Retinal pigment epithelial cell (primary cell): ENCODE measurements at regions not wholly inside any gene's neighbourhood (a gene's known extent, or its start where the extent isn't known, plus 50 kb on each side); places are given as distances from the start of the nearest gene placed in this dataset.
A peak's percentile ranks its signal among the peaks of the same experiment; 100 is the strongest.

Experiments used
- DNase-seq: peaks from one replicate; pipeline ENCODE4 v3.0.0-alpha.2; 2010; ENCODE audit warnings: low read depth
- H3K4me3 ChIP-seq: 2 replicates; pipeline ENCODE4 v1.5.1; 2011; ENCODE audit warnings: mild to moderate bottlenecking, low read length, control low read depth, moderate library complexity
- TF ChIP-seq, protein P1 (sequence below): conservative IDR thresholded peaks from 2 replicates; pipeline ENCODE4 v1.5.1; 2011; ENCODE audit warnings: low read depth, low read length, control low read depth, inconsistent platforms

DNA sequence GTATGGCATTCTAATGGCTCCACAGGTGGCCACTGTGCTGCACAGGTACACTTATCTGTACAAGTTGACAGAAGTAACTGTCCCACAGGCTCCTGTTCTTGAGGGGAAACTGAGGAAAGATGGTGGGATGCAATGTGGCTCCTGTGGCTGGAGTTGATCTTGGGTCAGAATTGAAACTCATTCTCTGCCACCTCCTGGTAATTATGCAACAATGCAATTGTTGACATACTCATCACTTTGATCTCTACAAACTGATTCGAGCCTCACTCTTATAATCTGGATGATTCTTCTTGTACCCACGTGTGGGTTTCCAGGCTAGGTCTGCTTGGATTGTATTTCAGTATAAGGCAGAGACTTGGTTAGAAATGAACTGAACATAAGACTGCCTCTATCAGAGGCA lies 148.8 kb downstream of the CCNG2 start:
- TF ChIP-seq, protein P1, sequence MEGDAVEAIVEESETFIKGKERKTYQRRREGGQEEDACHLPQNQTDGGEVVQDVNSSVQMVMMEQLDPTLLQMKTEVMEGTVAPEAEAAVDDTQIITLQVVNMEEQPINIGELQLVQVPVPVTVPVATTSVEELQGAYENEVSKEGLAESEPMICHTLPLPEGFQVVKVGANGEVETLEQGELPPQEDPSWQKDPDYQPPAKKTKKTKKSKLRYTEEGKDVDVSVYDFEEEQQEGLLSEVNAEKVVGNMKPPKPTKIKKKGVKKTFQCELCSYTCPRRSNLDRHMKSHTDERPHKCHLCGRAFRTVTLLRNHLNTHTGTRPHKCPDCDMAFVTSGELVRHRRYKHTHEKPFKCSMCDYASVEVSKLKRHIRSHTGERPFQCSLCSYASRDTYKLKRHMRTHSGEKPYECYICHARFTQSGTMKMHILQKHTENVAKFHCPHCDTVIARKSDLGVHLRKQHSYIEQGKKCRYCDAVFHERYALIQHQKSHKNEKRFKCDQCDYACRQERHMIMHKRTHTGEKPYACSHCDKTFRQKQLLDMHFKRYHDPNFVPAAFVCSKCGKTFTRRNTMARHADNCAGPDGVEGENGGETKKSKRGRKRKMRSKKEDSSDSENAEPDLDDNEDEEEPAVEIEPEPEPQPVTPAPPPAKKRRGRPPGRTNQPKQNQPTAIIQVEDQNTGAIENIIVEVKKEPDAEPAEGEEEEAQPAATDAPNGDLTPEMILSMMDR = no peak
- no peak for DNase-seq

DNA sequence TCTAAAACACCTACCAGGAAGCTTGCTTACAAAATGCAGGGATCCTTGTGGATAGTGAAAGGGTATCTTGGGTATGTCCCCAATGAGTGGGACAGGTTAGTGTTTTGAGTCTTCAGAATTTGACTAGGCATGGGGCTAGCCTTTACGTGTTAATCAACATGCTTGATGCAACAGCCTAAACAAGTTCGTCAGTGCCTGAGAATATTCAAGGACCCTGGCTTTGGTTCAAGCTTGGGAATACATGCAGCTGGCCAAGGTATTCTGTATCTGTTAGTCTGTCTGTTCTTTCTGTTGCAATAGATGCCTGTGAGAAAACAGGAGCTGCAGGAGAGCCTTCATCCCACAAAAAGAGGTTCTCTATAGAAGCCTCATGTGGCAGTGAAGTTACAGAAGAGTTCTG lies 149.5 kb downstream of the CCNG2 start:
- H3K4me3 ChIP-seq = no peak overlapping the region
- TF ChIP-seq, protein P1 = no peak
- no peak for DNase-seq

More for the DNA sequence above, 148.8 kb downstream of the CCNG2 start:
- H3K4me3 ChIP-seq = no peak overlapping the region

DNA sequence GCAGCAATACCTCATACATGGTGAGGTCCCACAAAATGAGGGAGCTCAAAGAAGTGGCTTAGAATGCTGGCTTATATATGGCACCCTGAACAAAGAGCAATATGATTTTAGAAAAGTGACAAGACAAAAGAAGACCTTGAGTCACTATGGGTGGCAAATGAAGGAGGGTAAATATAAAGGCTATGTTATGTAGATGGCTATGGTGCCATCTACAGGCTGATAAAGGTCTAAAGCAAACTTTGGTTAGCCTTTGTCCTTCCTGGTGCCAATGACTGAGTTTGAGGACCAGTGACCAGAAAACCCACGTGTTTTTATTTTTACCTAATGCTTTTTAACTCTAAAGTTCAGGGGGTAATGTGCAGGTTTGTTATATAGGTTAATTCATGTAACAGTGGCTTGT lies 151.8 kb downstream of the CCNG2 start:
- TF ChIP-seq, protein P1 = peak; percentile 54
- no peak overlapping the region for H3K4me3 ChIP-seq
- DNase-seq = no peak

- TF ChIP-seq, protein P1 = no peak
- no peak overlapping the region for H3K4me3 ChIP-seq
- DNase-seq = no peak
These were observed 152.5 kb downstream of the CCNG2 start for GRCh38 chr4:77309496-77309895.

GRCh38 chr4:77310931-77311330 lies 153.9 kb downstream of the CCNG2 start:
- H3K4me3 ChIP-seq = no peak overlapping the region
- TF ChIP-seq, protein P1 = no peak
- DNase-seq = peak; percentile 23

- H3K4me3 ChIP-seq = no peak overlapping the region
- TF ChIP-seq, protein P1 = no peak
- no peak for DNase-seq
These were observed 157.7 kb downstream of the CCNG2 start for GRCh38 chr4:77314697-77315096.

- no peak overlapping the region for H3K4me3 ChIP-seq
- no peak for DNase-seq
- TF ChIP-seq, protein P1 = no peak
These were observed 170.1 kb downstream of the CCNG2 start for GRCh38 chr4:77327151-77327550.
